ENCODE measurements at regions not wholly inside any gene's neighbourhood (a gene's known extent, or its start where the extent isn't known, plus 50 kb on each side); places are given as distances from the start of the nearest gene placed in this dataset.

DNA sequence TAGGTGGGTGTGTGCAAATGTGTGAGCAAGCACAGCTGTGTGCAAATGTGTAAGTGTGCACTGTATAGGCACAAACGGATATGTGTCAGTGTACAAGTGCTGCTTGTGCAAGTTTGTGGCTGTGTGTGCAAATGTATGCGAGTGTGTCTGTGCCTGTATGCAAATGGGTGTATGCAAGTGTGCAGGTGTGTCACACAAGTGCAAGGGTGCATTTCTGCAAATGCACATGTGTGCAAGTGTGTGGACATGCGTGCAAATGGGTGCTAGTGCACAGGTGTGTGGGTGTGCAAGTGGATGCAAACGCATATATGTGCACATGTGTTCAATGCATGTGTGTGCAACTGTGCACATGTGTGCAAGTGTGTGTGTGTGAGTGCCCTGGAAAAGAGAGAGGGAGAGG lies 76.5 kb upstream of the TNRC6C start:
- Histone ChIP-seq H3K4me2 (ENCODE audit: insufficient read depth in 1 of 2, low read depth in 2 of 2, low read length in 2 of 2) (no peak overlapping the region), H4K5ac (ENCODE audit: insufficient read length, low read depth, low read length) (no peak overlapping the region), H2AFZ (ENCODE audit: low read length) (no peak overlapping the region), H3K4ac (replicated peaks; ENCODE audit: insufficient read length, low read depth, low read length) (no peak overlapping the region), H3K79me1 (ENCODE audit: low read depth, low read length) (no peaks in the 10 kb centered on the region), H3K9me3 (ENCODE audit: insufficient read depth in 2 of 2, low read depth in 1 of 2, low read length in 1 of 2) (no peaks in the 10 kb centered on the region), H3K27me3 (replicated peaks in 1 of 4; ENCODE audit: control insufficient read depth in 3 of 4, extremely low read depth in 1 of 4, insufficient read depth in 3 of 4, low read length in 3 of 4) (peaks cover under 1 to 11% (median 4%) of the 10 kb centered on the region in 4 experiments; a peak in 6 of 7 replicates), H3K23ac (ENCODE audit: insufficient read length) (no peak overlapping the region), H3K18ac (ENCODE audit: extremely low read depth, low read length) (no peak overlapping the region), H2BK120ac (replicated peaks; ENCODE audit: low read depth, low read length) (no peak overlapping the region), H2BK15ac (ENCODE audit: low read length) (no peak overlapping the region), H4K91ac (replicated peaks; ENCODE audit: insufficient read length, low read length) (peak overlapping the region; percentile 27), H2AK5ac (ENCODE audit: low read depth, low read length) (no peak overlapping the region), H3K14ac (ENCODE audit: insufficient read length) (no peak overlapping the region), H2BK20ac (ENCODE audit: low read length) (peak overlapping the region; percentile 37; the same call in 1 of the 2 replicates), H3K4me3 (ENCODE audit: extremely low read depth in 1 of 4, insufficient read depth in 2 of 4, low read depth in 3 of 4, low read length in 4 of 4) (no peak overlapping the region), H3K27ac (ENCODE audit: low read depth, low read length) (no peak overlapping the region), H4K8ac (ENCODE audit: extremely low read depth, insufficient read depth, low read length) (no peak overlapping the region), H2BK12ac (ENCODE audit: low read depth, low read length) (peak overlapping the region; percentile 65; the same call in 1 of the 2 replicates), H3K56ac (replicated peaks; ENCODE audit: insufficient read length, low read depth, low read length) (no peak overlapping the region), H3K23me2 (ENCODE audit: low read depth, low read length) (peaks cover 4% of the 10 kb centered on the region; the same call in 1 of the 2 replicates), H4K20me1 (replicated peaks in 1 of 2; ENCODE audit: control insufficient read depth in 1 of 2, insufficient read depth in 2 of 2, low read length in 2 of 2) (peaks cover 0 to 2% of the 10 kb centered on the region in 2 experiments), H2BK5ac (ENCODE audit: low read depth, low read length) (0 out of 2 replicates have a peak overlapping the region, but pooled peaks have one; percentile 38), H3K79me2 (ENCODE audit: control insufficient read depth in 1 of 2, insufficient read depth in 2 of 2, low read length in 2 of 2) (no peaks in the 10 kb centered on the region), H3K36me3 (ENCODE audit: control insufficient read depth in 2 of 4, insufficient read depth in 4 of 4, low read length in 3 of 4) (no peaks in the 10 kb centered on the region), H3K9ac (replicated peaks in 1 of 4; ENCODE audit: extremely low read depth in 1 of 4, low read depth in 3 of 4, low read length in 3 of 4) (no peak overlapping the region), H3K4me1 (replicated peaks in 1 of 4; ENCODE audit: control insufficient read depth in 3 of 4, insufficient read depth in 4 of 4, low read length in 3 of 4) (peaks cover 0 to 10% (median 7%) of the 10 kb centered on the region in 4 experiments; a peak in 5 of 7 replicates)
- POLR2A ChIA-PET (ENCODE audit: partially characterized antibody) = no interaction called here
- no peak for TF ChIP-seq ZNF274 (IDR thresholded peaks at IDR 0.05; ENCODE audit: borderline replicate concordance, extremely low read depth, low read length)
- TF ChIP-seq SIN3A (conservative IDR thresholded peaks at IDR 0.05 in 1 of 2, IDR thresholded peaks at IDR 0.05 in 1 of 2; ENCODE audit: low read depth in 1 of 2, low read length in 2 of 2) = no peak
- TF ChIP-seq TCF12 (IDR thresholded peaks at IDR 0.05; ENCODE audit: low read depth, low read length) = no peak
- TF ChIP-seq CREB1 (IDR thresholded peaks at IDR 0.05) = no peak
- no peak for TF ChIP-seq CHD1 (IDR thresholded peaks at IDR 0.05; ENCODE audit: low read depth, low read length)
- no peak for TF ChIP-seq USF2 (IDR thresholded peaks at IDR 0.05; ENCODE audit: low read length)
- no peak for TF ChIP-seq EZH2 (IDR thresholded peaks at IDR 0.05; ENCODE audit: low read depth, low read length, severe bottlenecking)
- no peak for TF ChIP-seq TAF1 (IDR thresholded peaks at IDR 0.05; ENCODE audit: low read depth, low read length)
- WGBS, 2 experiments (ENCODE audit: extremely low coverage in 1 of 2, insufficient coverage in 1 of 2, insufficient read length in 1 of 2, insufficient replicate concordance in 2 of 2, low coverage in 1 of 2, low lambda C conversion rate in 2 of 2, missing lambda C conversion rate in 1 of 2) = 90% methylated on average over 4 of the region's 4 CpGs; no CpG with 5 or more reads in 1 of the 2 experiments
- no peak for FAIRE-seq
- CTCF ChIA-PET (ENCODE audit: partially characterized antibody) = interaction anchor here (1.8 to 13.7 kb wide), 3 partner anchors 8 to 134 kb away, joined by 5 to 147 read pairs (median 28); no protein-coding TSS in a partner anchor
- no peak for DNase-seq (ENCODE audit: low read depth in 1 of 2, low spot score in 2 of 2)
